HEK293 (cell line): ENCODE measurements at regions not wholly inside any gene's neighbourhood (a gene's known extent, or its start where the extent isn't known, plus 50 kb on each side); places are given as distances from the start of the nearest gene placed in this dataset.
A peak's percentile ranks its signal among the peaks of the same experiment; 100 is the strongest.

ENCODE experiments used
- CTCF ChIA-PET: fragments of 350-600 bp; formaldehyde crosslinking; extraction: SDS; loops from one replicate; lab custom pipeline; 2021; ENCODE audit warnings: antibody characterized with exemption; lab: Yijun Ruan, JAX
- POLR2A ChIA-PET: fragments of 300-600 bp; formaldehyde crosslinking; extraction: SDS; loops from one replicate; lab custom pipeline; 2020; ENCODE audit warnings: antibody characterized with exemption, inconsistent platforms; lab: Yijun Ruan, JAX
- H3K27ac ChIP-seq: fragments of 200-500 bp; sonication (Bioruptor generic); 2 replicates; pipeline ENCODE4 v1.5.1; 2014; ENCODE audit warnings: low read depth, low read length, control low read depth, inconsistent platforms; ENCODE audit errors: extremely low read depth
- H3K36me3 ChIP-seq, 2 experiments: fragments of 200-500 bp in 1 of 2; sonication (Bioruptor generic) in 1 of 2; 1 replicate in 1 of 2; 2 replicates in 1 of 2; pipeline ENCODE4 v1.5.1; 2014 to 2017; ENCODE audit warnings: inconsistent platforms in 2 of 2, low read length in 2 of 2; ENCODE audit not compliant: control insufficient read depth in 2 of 2, insufficient read depth in 1 of 2
- H3K4me1 ChIP-seq: fragments of 200-500 bp; sonication (Bioruptor generic); 2 replicates; pipeline ENCODE4 v1.5.1; 2014; ENCODE audit warnings: mild to moderate bottlenecking, low read length, inconsistent platforms; ENCODE audit not compliant: control insufficient read depth, insufficient read depth
- H3K4me3 ChIP-seq: 2 replicates; pipeline ENCODE4 v1.5.1; 2011; ENCODE audit warnings: low read depth, mild to moderate bottlenecking, control low read depth, low read length, moderate library complexity
- H3K9me3 ChIP-seq: fragments of 200-500 bp; sonication (Bioruptor generic); 2 replicates; pipeline ENCODE4 v1.5.1; 2014; ENCODE audit warnings: low read depth, low read length, inconsistent platforms; ENCODE audit not compliant: control insufficient read depth, insufficient read depth
- HOXC10 ChIP-seq: sonication (generic); formaldehyde crosslinking; IDR thresholded peaks from 2 replicates; pipeline ENCODE4 v1.8.1; 2023; ENCODE audit warnings: mild to moderate bottlenecking, missing genetic modification reagents
- PRDM10 ChIP-seq: fragments of 450-650 bp; formaldehyde crosslinking; IDR thresholded peaks from 2 replicates; pipeline ENCODE4 v1.5.1; 2016; ENCODE audit warnings: missing biosample characterization, missing genetic modification characterization
- SALL2 ChIP-seq: fragments of 450-650 bp; formaldehyde crosslinking; IDR thresholded peaks from 2 replicates; pipeline ENCODE4 v1.5.0; 2017; ENCODE audit warnings: missing biosample characterization, mild to moderate bottlenecking, missing genetic modification characterization, borderline replicate concordance
- SCRT2 ChIP-seq: fragments of 450-650 bp; formaldehyde crosslinking; IDR thresholded peaks from 2 replicates; pipeline ENCODE4 v1.5.1; 2016; ENCODE audit warnings: missing biosample characterization, missing genetic modification characterization
- ZNF133 ChIP-seq: fragments of 450-650 bp; formaldehyde crosslinking; IDR thresholded peaks from 2 replicates; pipeline ENCODE4 v1.5.1; 2016; ENCODE audit warnings: missing biosample characterization, missing genetic modification characterization
- ZNF221 ChIP-seq: fragments of 450-650 bp; formaldehyde crosslinking; IDR thresholded peaks from 2 replicates; pipeline ENCODE4 v1.5.1; 2017; ENCODE audit warnings: missing biosample characterization, missing genetic modification characterization, borderline replicate concordance
- ZNF280C ChIP-seq: fragments of 450-650 bp; formaldehyde crosslinking; IDR thresholded peaks from 2 replicates; pipeline ENCODE4 v1.5.1; 2016; ENCODE audit warnings: missing biosample characterization, missing genetic modification characterization
- ZNF37A ChIP-seq: fragments of 450-650 bp; IDR thresholded peaks from 2 replicates; pipeline ENCODE4 v1.5.1; 2018; ENCODE audit warnings: missing biosample characterization, missing genetic modification characterization
- ZNF549 ChIP-seq: fragments of 450-650 bp; IDR thresholded peaks from 2 replicates; pipeline ENCODE4 v1.5.1; 2018; ENCODE audit warnings: missing biosample characterization, missing genetic modification characterization, mild to moderate bottlenecking, inconsistent platforms, moderate library complexity
- ZNF585B ChIP-seq: fragments of 450-650 bp; formaldehyde crosslinking; IDR thresholded peaks from 2 replicates; pipeline ENCODE4 v1.5.1; 2016; ENCODE audit warnings: missing biosample characterization, missing genetic modification characterization
- ZNF623 ChIP-seq: fragments of 450-650 bp; formaldehyde crosslinking; IDR thresholded peaks from 2 replicates; pipeline ENCODE4 v1.5.1; 2016; ENCODE audit warnings: missing biosample characterization, missing genetic modification characterization
- ZNF747 ChIP-seq: fragments of 450-650 bp; formaldehyde crosslinking; IDR thresholded peaks from 2 replicates; pipeline ENCODE4 v1.5.1; 2016; ENCODE audit warnings: missing biosample characterization, missing genetic modification characterization
- ZSCAN16 ChIP-seq: fragments of 450-650 bp; formaldehyde crosslinking; IDR thresholded peaks from 2 replicates; pipeline ENCODE4 v1.5.1; 2016; ENCODE audit warnings: missing biosample characterization, missing genetic modification characterization
- TF ChIP-seq, protein P1 (sequence below): fragments of 450-650 bp; formaldehyde crosslinking; IDR thresholded peaks from 2 replicates; pipeline ENCODE4 v1.5.1; 2016; ENCODE audit warnings: missing biosample characterization, missing genetic modification characterization
- TF ChIP-seq, protein P2 (sequence below): fragments of 450-650 bp; formaldehyde crosslinking; optimal IDR thresholded peaks from 2 replicates; pipeline ENCODE3; 2016; ENCODE audit warnings: missing biosample characterization, mild to moderate bottlenecking, missing genetic modification characterization

GRCh38 chr17:72426948-72427760 is 306.3 kb downstream of the SOX9 start:
- ChIA-PET POLR2A (no interaction called here), CTCF (interaction anchor here (0.6 kb wide), 1 partner anchor 45 kb away, joined by 3 read pairs; no protein-coding TSS in a partner anchor)
- no peak overlapping the region for H3K4me3 ChIP-seq
- H3K36me3 ChIP-seq, result no peaks in the 10 kb centered on the region
- TF ChIP-seq ZNF623 (tag by site-specific recombination) (no peak), ZNF280C (tag by site-specific recombination) (no peak), SCRT2 (peak; percentile 26; the same call in 1 of the 2 replicates), ZNF133 (no peak), ZNF747 (tag by site-specific recombination) (no peak), ZNF221 (tag by site-specific recombination) (no peak)
- TF ChIP-seq, protein P1, sequence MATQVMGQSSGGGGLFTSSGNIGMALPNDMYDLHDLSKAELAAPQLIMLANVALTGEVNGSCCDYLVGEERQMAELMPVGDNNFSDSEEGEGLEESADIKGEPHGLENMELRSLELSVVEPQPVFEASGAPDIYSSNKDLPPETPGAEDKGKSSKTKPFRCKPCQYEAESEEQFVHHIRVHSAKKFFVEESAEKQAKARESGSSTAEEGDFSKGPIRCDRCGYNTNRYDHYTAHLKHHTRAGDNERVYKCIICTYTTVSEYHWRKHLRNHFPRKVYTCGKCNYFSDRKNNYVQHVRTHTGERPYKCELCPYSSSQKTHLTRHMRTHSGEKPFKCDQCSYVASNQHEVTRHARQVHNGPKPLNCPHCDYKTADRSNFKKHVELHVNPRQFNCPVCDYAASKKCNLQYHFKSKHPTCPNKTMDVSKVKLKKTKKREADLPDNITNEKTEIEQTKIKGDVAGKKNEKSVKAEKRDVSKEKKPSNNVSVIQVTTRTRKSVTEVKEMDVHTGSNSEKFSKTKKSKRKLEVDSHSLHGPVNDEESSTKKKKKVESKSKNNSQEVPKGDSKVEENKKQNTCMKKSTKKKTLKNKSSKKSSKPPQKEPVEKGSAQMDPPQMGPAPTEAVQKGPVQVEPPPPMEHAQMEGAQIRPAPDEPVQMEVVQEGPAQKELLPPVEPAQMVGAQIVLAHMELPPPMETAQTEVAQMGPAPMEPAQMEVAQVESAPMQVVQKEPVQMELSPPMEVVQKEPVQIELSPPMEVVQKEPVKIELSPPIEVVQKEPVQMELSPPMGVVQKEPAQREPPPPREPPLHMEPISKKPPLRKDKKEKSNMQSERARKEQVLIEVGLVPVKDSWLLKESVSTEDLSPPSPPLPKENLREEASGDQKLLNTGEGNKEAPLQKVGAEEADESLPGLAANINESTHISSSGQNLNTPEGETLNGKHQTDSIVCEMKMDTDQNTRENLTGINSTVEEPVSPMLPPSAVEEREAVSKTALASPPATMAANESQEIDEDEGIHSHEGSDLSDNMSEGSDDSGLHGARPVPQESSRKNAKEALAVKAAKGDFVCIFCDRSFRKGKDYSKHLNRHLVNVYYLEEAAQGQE (tag by site-specific recombination), result no peak
- H3K27ac ChIP-seq, result no peak overlapping the region
- no peaks in the 10 kb centered on the region; the same call in 1 of the 2 replicates for H3K9me3 ChIP-seq
- H3K4me1 ChIP-seq, result peaks cover 12% of the 10 kb centered on the region

DNA sequence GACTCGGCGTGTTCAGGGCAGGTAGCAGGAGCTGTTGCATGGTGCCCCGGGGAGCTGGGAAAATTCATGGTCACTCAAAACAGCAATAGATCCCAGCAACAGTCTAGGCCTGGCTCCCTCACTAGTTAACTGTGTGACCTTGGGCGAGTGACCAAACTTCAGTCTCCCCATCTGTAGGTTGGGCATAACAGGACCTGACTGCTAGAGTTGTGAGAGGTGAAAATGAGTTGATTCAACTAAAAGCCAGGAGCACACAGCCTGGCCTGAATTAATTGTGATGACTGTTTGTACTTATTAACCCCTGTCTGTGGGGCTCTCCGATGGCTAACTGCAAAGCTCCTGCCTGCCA is 306.9 kb downstream of the SOX9 start:
- no peaks in the 10 kb centered on the region for H3K36me3 ChIP-seq
- H3K9me3 ChIP-seq, result no peaks in the 10 kb centered on the region; the same call in 1 of the 2 replicates
- no peak overlapping the region for H3K4me3 ChIP-seq
- TF ChIP-seq, protein P2, sequence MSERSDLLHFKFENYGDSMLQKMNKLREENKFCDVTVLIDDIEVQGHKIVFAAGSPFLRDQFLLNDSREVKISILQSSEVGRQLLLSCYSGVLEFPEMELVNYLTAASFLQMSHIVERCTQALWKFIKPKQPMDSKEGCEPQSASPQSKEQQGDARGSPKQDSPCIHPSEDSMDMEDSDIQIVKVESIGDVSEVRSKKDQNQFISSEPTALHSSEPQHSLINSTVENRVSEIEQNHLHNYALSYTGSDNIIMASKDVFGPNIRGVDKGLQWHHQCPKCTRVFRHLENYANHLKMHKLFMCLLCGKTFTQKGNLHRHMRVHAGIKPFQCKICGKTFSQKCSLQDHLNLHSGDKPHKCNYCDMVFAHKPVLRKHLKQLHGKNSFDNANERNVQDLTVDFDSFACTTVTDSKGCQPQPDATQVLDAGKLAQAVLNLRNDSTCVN (tag by site-specific recombination), result no peak
- TF ChIP-seq ZNF585B, result no peak
- TF ChIP-seq ZSCAN16 (tag by site-specific recombination), result no peak
- TF ChIP-seq SALL2 (tag by site-specific recombination), result no peak
- TF ChIP-seq HOXC10 (CRISPR knock-in tag), result no peak
- TF ChIP-seq ZNF37A, result no peak
- TF ChIP-seq ZNF549, result no peak
- no peak for TF ChIP-seq PRDM10 (tag by site-specific recombination)
- peaks cover 15% of the 10 kb centered on the region for H3K4me1 ChIP-seq
- ChIA-PET POLR2A (no interaction called here), CTCF (interaction anchor here (0.6 kb wide), 1 partner anchor 78 kb away, joined by 4 read pairs; no protein-coding TSS in a partner anchor)
- H3K27ac ChIP-seq, result no peak overlapping the region
